Left lung (tissue), 4 donors: ENCODE measurements at regions not wholly inside any gene's neighbourhood (a gene's known extent, or its start where the extent isn't known, plus 50 kb on each side); places are given as distances from the start of the nearest gene placed in this dataset.
"Not testable (repeated sequence)": the region's sequence is repeated elsewhere in the genome, so short reads cannot be mapped to it uniquely, and the experiment has no call there.

Experiments
- ATAC-seq: fragments of 200-7000 bp; cut with Tn5 transposase; one replicate; pipeline ENCODE4 v1.9.1; 2020; ENCODE audit warnings: moderate library complexity
- DNase-seq, 4 donors: peaks; one replicate each; pipeline ENCODE4 v3.0.0-alpha.2; 2013 to 2020
- H3K27ac ChIP-seq, 2 donors: fragments of 200-600 bp; sonication (generic) in 1 of 2; one replicate each; pipeline versions ENCODE4 v1.5.0 to v1.8.0; 2020 to 2021
- H3K27me3 ChIP-seq, 2 donors: fragments of 200-600 bp; sonication (generic) in 1 of 2; one replicate each; pipeline versions ENCODE4 v1.5.0 to v1.8.0; 2020 to 2021
- H3K36me3 ChIP-seq, 2 donors: fragments of 200-600 bp; sonication (generic) in 1 of 2; one replicate each; pipeline versions ENCODE4 v1.5.0 to v1.8.0; 2020 to 2021
- H3K4me1 ChIP-seq, 2 donors: fragments of 200-600 bp; one replicate each; pipeline ENCODE4 v1.8.0; 2021
- H3K4me3 ChIP-seq, 2 donors: fragments of 200-600 bp; sonication (generic) in 1 of 2; one replicate each; pipeline versions ENCODE4 v1.5.0 to v1.8.0; 2020 to 2021; ENCODE audit warnings: mild to moderate bottlenecking in 1 of 2
- H3K9me3 ChIP-seq, 2 donors: fragments of 200-600 bp; sonication (generic) in 1 of 2; one replicate each; pipeline versions ENCODE4 v1.5.0 to v1.8.0; 2020 to 2021
- intact Hi-C, 2 donors: fragments of 100-400 bp; cut with DNase I; formaldehyde crosslinking; loops; one replicate each; pipeline versions ENCODE4 v1.11.2 to v1.14.2; 2022
- TF ChIP-seq, protein P1 (sequence below), 2 donors: fragments of 200-600 bp; sonication (generic) in 1 of 2; IDR thresholded peaks; one replicate each; pipeline versions ENCODE4 v1.5.0 to v1.8.0; 2021; ENCODE audit warnings: antibody characterized with exemption in 2 of 2
- donor health status: DM: no; HTN: yes; CAD: no.
- donor health status: DM: no; HTN: no; CAD: no.

DNA sequence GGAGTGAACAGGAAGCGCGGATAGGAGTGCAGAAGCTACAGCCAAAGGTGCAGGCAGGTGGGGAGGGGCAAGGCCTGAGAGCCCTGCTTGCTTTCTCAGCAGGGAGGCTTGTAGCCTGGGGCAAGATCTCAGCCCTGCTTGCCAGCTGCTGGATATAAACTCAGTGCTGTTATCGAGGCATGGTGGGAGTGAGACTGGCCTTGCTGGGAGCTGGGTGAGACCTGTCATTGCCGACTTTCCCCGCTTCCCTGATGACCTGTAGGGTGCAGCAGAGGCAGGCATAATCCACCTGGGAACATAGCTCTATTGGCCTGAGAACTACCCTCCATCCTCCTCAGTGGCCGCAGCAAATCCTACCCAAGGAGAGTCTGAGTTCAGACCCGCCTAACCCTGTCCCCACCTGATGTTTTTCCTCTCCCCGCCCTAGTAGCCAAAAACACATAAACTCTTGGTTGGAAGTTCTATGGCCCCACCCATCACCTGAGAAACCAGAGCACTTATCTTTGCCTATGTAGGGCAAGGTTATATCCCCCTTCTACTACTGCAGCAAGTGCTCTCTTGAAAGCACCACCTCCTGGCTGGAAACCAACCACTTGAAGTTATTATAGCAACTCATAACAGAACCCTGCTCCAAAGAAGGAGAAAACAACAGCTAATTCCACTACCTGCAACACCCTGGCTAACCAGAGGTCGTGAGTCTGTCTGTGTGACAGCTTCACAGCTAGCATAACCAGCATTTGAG is 80.7 kb downstream of the FHIP1A start:
- H3K27me3 ChIP-seq, result no peaks in the 10 kb centered on the region
- intact Hi-C loops, result no loop called here
- H3K4me1 ChIP-seq, result no peaks in the 10 kb centered on the region
- no peak overlapping the region for H3K4me3 ChIP-seq
- peak overlapping the region in 1 of 2 donors; percentile 36 for H3K27ac ChIP-seq
- TF ChIP-seq, protein P1, sequence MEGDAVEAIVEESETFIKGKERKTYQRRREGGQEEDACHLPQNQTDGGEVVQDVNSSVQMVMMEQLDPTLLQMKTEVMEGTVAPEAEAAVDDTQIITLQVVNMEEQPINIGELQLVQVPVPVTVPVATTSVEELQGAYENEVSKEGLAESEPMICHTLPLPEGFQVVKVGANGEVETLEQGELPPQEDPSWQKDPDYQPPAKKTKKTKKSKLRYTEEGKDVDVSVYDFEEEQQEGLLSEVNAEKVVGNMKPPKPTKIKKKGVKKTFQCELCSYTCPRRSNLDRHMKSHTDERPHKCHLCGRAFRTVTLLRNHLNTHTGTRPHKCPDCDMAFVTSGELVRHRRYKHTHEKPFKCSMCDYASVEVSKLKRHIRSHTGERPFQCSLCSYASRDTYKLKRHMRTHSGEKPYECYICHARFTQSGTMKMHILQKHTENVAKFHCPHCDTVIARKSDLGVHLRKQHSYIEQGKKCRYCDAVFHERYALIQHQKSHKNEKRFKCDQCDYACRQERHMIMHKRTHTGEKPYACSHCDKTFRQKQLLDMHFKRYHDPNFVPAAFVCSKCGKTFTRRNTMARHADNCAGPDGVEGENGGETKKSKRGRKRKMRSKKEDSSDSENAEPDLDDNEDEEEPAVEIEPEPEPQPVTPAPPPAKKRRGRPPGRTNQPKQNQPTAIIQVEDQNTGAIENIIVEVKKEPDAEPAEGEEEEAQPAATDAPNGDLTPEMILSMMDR (IDR thresholded peaks at IDR 0.05), result no peak
- DNase-seq (peak in 2 of 4 donors; percentile 37 to 53), ATAC-seq (peak; percentile 91)
- peaks cover 0 to 12% of the 10 kb centered on the region in 2 donors for H3K9me3 ChIP-seq
- no peaks in the 10 kb centered on the region for H3K36me3 ChIP-seq

DNA sequence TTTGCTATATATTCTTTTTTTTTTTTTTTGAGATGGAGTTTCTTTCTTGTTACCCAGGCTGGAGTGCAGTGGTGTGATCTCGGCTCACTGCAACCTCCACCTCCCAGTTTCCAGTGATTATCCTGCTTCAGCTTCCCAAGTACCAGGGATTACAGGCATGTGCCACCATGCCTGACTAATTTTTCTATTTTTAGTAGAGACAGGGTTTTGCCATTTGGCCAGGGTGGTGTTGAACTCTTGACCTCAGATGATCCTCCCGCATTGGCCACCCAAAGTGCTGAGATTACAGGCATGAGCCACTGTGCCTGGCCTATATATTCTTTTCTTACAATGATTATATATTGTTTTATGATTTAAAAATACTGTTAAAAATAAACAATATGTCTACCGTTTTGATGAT is 86.6 kb downstream of the FHIP1A start:
- H3K27ac ChIP-seq, H3K4me3 ChIP-seq, DNase-seq, H3K4me1 ChIP-seq, H3K36me3 ChIP-seq, H3K27me3 ChIP-seq, intact Hi-C loops, ATAC-seq: not testable (repeated sequence)
- H3K9me3 ChIP-seq, result peaks cover 0 to 20% of the 10 kb centered on the region in 2 donors

DNA sequence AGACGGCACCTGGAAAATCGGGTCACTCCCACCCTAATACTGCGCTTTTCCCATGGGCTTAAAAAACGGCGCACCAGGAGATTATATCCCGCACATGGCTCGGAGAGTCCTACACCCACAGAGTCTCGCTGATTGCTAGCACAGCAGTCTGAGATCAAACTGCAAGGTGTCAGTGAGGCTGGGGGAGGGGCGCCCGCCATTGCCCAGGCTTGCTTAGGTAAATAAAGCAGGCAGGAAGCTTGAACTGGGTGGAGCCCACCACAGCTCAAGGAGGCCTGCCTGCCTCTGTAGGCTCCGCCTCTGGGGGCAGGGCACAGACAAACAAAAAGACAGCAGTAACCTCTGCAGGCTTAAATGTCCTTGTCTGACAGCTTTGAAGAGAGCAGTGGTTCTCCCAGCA is 102.6 kb downstream of the FHIP1A start:
- H3K27ac ChIP-seq, H3K9me3 ChIP-seq, ATAC-seq, H3K4me1 ChIP-seq, H3K36me3 ChIP-seq, DNase-seq, intact Hi-C loops, H3K4me3 ChIP-seq, H3K27me3 ChIP-seq: not testable (repeated sequence)

DNA sequence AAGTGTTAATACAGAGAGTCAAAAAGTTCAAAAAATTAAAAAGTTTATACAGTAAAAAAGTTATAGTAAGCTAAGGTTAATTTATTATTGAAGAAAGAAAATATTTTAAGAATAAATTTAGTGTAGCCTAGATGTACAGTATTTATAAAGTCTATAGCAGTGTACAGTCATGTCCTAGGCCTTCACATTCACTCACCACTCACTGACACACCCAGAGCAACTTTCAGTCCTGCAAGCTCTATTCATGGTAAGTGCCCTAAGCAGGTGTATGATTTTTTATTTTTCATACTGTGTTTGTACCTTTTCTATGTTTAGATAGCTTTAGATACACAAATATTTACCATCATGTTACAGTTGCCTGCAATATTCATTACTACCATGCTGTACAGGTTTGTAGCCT is 108.9 kb downstream of the FHIP1A start:
- intact Hi-C loops, result no loop called here
- peak; percentile 16 for ATAC-seq
- Histone ChIP-seq H3K4me3 (no peak overlapping the region), H3K27me3 (no peaks in the 10 kb centered on the region), H3K36me3 (no peaks in the 10 kb centered on the region), H3K27ac (no peak overlapping the region), H3K9me3 (no peaks in the 10 kb centered on the region), H3K4me1 (no peaks in the 10 kb centered on the region)
- DNase-seq, result no peak
- TF ChIP-seq, protein P1 (IDR thresholded peaks at IDR 0.05), result no peak

DNA sequence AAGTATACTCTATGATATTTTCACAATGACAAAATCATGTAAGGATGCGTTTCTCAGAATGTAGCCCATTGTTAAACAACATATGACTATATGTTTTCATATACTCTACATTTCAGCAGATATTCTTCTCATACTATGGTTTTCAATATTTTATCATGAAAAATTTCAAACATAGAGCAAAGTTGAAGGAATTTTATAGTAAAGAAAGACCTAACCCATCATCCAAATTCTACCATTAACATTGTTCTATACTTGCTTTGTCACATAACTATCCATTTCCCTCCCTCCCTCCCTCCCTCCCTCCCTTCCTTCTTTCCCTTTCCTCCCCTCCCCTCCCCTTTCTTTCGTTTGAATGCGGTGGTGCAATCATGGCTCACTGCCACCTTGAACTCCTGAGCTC is 109.4 kb downstream of the FHIP1A start:
- DNase-seq (no peak), ATAC-seq (no peak)
- H3K36me3 ChIP-seq, result no peaks in the 10 kb centered on the region
- TF ChIP-seq, protein P1 (IDR thresholded peaks at IDR 0.05), result no peak
- no peaks in the 10 kb centered on the region for H3K9me3 ChIP-seq
- no peaks in the 10 kb centered on the region for H3K4me1 ChIP-seq
- no peak overlapping the region for H3K4me3 ChIP-seq
- intact Hi-C loops, result no loop called here
- H3K27me3 ChIP-seq, result no peaks in the 10 kb centered on the region
- H3K27ac ChIP-seq, result no peak overlapping the region

DNA sequence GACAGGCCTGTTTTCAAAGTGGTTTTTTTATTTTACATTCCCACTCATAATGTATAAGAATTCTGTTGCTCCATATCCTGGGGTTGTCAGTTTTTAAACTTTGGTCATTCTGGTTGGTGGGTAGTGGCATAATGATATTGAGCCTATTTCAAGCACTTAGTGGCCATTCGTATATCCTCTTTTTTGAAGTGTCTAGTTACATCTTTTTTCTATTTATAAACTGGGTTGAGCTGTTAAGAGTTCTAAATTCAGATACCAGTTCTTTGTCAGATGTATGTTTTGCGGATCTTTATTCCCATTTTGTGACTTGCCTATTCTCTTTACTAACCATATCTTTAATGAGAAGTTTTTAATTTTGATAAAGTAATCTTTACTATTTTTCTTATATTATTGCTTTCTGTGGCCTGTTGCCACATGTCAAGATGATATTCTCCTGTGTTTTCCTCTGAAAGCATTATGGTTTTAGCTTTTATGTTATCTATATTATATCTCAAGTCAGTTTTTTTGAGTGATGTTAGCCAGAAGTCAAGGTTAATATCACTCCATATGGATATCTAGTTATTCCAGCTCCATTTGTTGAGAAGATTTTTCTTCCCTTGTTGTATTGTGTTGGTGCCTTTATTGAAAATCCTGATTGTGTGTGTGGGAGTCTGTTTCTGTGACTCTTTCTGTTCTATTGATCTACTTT is 110.9 kb downstream of the FHIP1A start:
- intact Hi-C loops, result no loop called here
- Histone ChIP-seq H3K27me3 (no peaks in the 10 kb centered on the region), H3K4me3 (no peak overlapping the region), H3K9me3 (no peaks in the 10 kb centered on the region), H3K27ac (no peak overlapping the region), H3K4me1 (no peaks in the 10 kb centered on the region), H3K36me3 (no peaks in the 10 kb centered on the region)
- no peak for ATAC-seq
- TF ChIP-seq, protein P1 (IDR thresholded peaks at IDR 0.05), result no peak
- DNase-seq, result no peak
